Ovary (tissue), 3 donors: ENCODE measurements at regions not wholly inside any gene's neighbourhood (a gene's known extent, or its start where the extent isn't known, plus 50 kb on each side); places are given as distances from the start of the nearest gene placed in this dataset.

ENCODE experiments used
- CTCF ChIP-seq, 3 donors: fragments of 450-650 bp in 2 of 3; fragments of 200-600 bp in 1 of 3; IDR thresholded peaks; one replicate each; pipeline versions ENCODE4 v1.5.1 to v1.8.0; 2016 to 2022; ENCODE audit warnings: antibody characterized with exemption in 3 of 3, mild to moderate bottlenecking in 1 of 3
- EP300 ChIP-seq: sonication (generic); formaldehyde crosslinking; IDR thresholded peaks from one replicate; pipeline ENCODE4 v1.6.1; 2017; ENCODE audit warnings: antibody characterized with exemption
- POLR2A ChIP-seq: fragments of 450-650 bp; IDR thresholded peaks from one replicate; pipeline ENCODE4 v1.6.1; 2017; ENCODE audit warnings: antibody characterized with exemption, mild to moderate bottlenecking, moderate library complexity
- donor health status: DM: no; HTN: no; CAD: no.

DNA sequence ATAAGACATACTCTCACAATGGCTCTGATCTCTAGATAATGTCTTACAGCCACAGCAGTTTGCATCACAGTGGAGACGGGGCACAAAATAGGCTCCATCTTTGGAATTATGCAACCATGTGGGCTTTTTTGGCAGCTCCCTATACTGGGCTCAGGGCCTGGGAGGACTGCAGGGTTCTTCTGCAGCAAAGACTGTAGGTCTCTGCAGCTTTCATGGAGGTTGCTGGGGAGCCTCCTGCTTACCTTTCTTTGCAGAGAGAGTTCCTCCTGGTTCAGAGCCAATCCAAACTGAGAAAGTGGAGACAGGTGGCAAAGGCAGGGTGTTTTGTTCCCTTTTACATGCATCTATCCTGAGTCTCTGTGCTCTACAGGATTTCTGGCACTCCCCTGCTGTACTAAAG is 558.0 kb downstream of the TLR4 start:
- TF ChIP-seq CTCF (IDR thresholded peaks at IDR 0.05) (no peak), POLR2A (no peak), EP300 (no peak)
